GM19372 (cell line): ENCODE measurements at regions not wholly inside any gene's neighbourhood (a gene's known extent, or its start where the extent isn't known, plus 50 kb on each side); places are given as distances from the start of the nearest gene placed in this dataset.

ENCODE experiments used
- ATAC-seq: cut with Tn5 transposase; IDR thresholded peaks from one replicate; pipeline ENCODE4 v1.9.1; 2021; ENCODE audit warnings: mild to moderate bottlenecking, low read depth, moderate library complexity; ENCODE audit not compliant: unreplicated experiment

DNA sequence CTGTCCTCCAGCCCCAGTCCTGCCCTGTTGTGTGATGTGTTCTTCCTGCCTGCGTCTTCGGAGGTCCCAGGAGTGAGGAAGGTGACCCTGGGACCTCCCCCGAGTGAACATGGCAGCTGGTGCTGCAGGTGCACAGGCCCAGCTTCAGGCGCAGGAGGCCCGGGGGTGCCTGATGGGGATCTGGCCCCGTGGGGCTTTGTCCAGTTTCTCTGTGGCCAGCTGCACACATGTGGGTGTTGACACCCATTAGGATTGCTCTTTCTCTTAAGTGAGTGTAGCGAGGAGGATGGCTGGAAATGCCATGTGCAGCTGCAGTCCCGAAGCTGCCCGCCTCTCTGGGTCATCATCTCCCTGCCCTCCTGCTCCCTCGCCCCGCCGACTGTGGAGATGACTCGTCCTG is 1279.7 kb downstream of the BRD1 start:
- ATAC-seq: no peak

DNA sequence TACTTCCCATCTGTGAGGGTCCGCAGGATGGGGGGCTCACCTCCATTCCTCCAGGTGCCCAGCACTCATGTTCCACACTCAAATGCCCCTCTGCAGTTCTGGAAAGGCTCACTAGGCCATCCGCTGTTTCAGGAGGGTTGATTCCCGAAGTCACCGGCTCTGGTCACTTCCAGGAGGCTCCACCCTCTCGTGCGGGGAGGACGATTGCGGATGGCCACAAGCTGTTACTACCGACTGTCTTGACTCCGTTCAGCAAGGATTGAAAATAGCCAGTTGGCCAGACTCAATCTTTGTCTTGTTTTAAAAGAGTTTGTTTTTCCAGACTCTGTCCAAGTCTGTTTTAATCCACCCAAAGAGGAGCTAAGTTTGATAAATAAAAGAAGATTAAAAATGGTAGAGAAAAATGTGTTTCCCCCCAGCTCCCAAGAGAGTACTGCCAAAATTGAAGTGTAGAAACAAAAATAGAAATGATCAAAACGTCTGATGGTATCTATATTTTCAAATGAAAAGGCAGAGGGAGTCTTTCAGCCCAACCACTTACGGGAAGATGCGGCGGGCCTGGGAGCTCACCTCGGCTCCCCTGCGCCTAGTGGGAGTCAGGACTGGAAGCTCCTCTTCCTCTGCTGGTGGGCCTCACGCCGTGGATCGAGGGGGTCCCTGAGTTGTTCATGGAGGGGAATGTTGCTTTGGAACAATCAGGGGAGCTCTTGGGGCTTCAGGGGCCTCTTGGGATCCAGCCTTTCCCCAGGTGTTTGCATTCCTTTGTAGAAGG is 1280.8 kb downstream of the BRD1 start:
- no peak for ATAC-seq

DNA sequence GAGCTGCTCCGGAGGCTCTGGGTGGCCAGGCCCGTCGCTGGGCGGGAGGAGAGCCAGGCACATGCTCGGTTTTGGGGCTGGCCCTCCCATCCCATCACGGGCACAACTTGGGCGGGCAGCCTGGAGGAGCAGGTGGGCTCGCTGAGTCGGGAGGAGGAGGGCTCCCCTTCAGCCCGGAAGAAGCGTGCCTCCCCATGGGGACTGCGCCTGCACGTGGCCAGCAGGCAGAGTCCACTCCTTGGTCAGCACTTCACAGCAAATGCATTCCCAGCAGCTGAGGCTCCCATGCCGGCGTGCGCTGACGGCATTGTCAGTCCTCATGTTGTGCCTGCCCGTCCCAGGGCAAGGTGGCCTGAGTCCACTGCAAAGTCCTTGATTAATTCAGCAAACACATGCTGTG is 1281.7 kb downstream of the BRD1 start:
- no peak for ATAC-seq

DNA sequence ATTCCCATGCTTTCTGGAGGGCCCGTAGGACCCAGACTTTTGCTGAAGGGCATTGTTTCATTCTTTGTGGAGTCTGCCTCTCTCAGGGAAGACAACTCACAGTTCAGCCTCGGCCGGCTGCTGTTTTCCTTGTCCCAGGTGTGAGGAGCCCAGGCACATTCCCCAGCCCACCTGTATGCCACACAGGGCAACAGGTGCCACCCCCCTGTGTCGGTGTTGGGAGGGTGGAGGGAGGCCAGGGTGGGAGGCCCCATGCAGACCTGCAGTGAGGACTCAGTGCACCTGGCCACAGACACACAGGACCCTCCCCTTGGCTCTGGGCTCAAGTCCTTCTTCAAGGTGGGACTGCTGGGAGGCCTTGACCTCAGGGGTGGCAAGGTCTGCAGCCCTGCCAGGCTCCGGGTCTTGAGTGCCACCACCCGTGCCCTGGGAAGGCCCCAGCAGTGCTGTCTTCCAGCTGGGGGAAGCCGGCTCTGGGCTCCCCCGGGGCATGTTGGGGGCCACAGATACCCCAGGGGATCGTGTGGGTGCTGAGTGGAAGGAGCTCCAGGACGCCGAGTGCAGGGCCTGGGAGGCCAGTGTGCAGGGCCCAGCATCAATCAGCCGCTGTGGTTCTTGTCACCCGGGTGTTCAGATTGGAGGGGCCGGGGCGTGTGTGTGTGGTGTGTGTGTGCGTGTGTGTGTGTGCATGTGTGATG is 1286.1 kb downstream of the BRD1 start:
- no peak for ATAC-seq

DNA sequence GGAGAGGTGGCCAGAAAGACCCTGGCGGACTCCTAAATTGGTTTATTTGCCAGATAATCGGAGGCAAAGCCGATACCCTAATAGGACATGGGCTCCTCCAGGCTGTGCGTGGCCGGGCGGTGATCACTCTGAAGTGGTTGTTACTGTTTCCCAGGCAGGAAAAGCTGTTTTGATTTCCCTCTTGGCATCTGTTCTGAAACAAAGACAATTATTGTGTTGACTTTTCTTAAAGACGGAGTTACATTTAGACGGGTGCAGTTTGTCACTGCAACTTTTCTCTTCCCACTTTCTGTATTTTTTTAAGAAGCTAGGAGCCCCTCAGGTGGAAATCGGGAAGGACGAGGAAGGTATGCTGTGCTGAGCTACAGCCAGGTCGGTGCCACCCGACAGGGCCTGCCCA is 1288.4 kb downstream of the BRD1 start:
- no peak for ATAC-seq

DNA sequence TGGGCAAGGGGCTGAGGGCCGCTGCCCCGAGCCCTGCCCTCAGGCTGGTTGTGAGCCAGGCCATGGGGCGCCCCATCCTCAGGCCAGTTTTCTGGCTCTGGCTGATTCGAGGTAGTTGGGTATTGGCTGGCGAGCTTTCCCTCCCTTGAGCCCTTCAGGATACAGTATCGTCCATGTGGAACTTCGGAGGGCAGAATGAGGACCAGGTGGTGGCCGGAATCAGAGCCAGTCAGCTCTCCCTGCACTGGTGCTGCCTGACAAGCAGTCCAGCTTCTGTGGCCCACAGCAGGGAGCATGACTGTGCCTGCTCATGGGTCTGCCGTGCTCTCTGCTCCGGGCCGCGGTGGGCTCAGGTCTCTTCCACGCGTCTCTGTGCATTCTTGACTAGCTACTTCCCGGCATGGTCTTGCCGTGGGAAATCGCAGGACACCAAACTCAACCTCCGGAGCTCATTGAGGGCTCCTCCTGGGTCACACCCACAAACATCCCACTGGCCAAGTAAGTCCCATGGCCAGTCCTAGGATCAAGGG is 1289.3 kb downstream of the BRD1 start:
- no peak for ATAC-seq

DNA sequence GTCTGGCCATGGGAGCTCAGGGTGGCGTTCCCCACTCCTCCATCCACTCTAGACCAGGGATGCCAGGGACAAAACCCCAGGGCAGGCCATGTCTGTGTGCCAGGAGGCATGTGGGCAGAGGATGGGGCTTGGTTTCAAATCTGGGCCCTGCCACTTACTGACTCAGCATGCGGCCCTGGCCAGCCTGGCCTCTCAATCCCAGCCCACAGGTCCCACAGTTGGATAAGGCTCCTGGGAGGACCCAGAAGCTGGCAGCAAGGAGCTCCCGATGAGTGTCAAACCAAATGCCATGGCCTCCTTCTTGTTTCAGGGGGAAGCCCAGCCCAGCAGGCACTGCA is 1290.4 kb downstream of the BRD1 start:
- ATAC-seq: no peak

DNA sequence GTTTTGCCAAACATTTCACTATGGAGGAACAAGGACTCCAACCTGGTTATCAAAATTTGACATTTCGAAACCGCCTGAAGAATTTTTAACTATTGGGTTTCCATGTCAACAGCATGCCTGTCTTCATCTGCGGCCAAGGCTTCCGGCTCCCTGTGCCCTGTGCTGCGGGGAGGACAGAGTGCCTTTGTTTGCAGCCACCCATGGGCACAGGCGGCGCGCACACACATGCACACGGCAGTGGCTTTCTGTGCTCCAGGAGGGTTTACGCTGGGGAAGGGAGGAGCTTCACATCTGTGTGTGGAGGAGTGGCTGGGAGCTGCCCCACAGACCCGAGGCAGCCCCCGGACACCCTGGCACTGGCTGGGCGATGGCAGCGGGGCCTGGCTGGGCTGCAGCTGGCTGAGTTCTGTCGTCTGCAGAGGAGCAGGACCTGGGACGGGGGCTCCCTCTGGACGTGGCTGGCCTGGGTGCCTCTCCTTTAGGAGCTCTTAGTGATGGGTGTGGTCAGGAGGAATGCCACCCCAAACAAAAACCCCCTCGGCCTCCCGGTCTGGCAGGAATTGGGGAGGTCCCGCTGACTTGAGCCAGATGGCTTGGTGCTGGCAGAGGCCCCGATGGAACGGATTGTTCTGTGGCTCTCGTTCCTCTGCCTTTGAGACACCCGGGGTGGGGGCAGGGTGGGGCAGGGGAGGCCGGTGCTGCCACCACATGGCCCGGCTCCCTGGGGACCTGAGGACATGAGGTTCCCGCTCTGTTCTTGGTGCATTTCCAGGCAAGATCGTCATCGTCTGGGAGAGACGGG is 1290.9 kb downstream of the BRD1 start:
- ATAC-seq: no peak

DNA sequence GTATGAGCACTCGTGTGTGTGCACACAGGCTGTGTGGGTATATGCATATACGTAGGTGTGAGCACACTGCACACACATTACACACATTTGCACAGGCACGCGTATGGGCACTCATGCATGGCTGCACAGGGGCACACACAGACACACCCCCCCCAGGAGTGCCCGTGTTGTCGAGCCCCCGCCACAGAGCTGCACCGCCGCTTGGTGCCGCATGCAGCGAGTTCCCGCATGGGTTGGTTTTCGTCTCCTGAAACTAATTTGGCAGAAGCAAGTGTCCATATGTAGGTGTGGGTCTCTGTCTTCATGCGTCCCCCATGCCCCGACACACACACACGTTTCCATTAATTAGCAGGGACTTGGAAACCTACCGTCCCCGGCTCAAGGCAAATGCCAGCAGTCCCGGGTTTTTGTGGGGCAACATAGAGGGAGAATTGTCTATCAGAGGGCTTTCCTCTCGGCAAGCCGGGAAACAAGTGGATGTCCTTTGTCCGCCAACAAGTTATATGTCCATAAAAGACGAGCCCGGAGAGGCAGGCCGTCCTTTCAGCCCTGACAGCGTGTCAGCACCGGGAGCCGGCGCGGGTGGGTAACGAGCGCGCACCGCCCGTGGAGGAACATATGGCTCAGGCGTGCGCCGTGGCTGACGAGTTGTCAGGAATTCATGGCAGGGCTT is 1291.7 kb downstream of the BRD1 start:
- no peak for ATAC-seq

DNA sequence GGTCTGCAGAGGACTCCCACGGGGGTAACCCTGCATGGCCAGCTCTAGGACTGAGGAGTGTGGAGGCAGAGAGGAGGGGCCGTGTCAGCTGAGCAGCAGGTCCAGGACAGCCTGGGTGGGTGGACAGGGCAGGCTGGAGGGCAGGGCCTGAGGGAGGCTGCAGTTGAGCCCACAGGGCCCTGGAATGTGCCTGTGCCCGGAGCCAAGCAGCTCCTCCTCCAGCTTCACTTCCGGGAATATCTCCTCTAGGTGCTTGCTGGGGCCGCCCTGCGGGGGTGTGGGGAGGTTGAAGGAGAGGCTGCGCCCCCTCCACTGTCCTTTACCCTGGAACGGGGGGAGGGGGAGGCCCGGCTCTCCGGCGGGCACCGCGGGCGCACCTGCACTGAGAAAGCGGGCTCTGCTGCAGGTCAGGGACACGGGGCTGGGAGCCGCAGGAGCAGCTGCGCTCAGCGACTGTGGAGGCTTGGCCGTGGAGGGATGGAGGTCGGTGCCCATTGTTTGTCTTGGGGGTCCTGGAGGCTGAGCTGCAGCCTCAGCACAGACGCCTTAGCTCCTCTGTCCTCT is 1293.2 kb downstream of the BRD1 start:
- ATAC-seq: no peak

DNA sequence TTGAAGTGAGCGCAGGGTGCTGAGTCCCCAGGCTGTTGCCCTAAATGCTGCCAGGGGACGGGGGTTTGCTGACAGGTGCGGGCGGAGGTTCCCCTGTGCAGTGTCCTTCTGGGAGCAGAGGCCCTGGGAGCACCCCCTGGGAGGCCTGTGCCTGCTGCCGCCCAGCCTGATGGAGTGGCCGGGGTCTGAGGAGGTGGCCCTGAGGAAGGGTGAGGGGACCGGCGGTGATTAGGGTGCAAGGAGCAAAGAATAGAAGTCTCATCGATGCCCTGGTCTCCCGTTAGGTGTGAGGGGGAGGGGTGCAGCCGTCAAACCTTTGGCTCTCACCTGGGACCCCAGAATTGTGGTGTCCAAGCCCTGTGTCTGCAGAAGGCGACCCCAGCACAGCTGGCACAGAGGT is 1294.7 kb downstream of the BRD1 start:
- ATAC-seq: no peak

DNA sequence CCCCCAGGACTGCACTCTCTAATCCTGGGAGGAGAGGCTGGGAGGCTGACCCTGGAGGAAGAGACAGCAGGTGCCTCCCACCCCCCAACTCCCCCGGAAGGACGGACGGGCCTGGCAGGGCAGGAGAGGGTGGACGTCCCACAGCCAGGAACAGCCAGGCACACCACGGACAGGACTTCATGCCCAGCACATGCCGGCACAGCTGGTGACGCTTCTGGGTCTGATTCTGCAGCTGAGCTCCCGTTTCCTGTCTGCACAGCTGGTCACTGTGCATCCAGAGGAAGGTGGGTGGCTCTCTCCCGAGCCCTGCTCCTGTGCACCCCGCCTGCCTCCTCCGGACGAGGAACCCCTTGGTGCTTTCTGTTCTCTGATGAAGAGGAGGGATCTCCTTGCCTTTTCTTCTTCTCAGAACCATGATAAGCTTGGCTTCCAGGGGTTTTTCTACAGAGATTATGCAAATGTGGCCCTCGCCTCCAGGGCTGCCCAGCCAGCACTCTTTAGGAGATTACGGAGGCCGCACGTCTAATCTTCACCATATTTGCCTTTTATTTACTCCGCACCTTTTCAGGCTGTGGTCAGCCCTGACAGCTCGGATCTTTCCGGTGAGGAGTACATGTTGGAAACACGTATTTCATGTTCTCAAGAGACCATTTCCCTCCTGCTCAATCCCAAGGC is 1295.8 kb downstream of the BRD1 start:
- ATAC-seq: no peak

DNA sequence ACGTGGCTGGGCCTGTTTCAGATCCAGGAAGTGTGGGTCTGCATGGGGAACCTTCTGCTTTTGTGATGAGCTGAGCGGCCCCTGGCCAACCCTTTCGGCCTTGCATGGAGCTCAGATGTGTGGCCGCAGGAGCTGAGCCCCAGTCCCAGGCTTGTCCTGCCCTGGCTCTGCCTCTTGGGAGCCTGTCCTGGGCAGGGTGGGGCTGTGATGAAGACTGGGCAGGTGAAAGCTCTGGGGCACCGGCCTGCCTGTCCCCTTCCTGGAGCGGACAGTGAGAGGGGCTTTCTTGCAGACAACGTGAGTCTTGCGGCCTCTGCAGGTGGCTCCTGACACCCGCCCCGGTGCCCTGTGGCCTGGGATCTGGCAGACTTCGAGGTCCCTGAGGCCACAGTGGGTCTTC is 1296.6 kb downstream of the BRD1 start:
- ATAC-seq: no peak

DNA sequence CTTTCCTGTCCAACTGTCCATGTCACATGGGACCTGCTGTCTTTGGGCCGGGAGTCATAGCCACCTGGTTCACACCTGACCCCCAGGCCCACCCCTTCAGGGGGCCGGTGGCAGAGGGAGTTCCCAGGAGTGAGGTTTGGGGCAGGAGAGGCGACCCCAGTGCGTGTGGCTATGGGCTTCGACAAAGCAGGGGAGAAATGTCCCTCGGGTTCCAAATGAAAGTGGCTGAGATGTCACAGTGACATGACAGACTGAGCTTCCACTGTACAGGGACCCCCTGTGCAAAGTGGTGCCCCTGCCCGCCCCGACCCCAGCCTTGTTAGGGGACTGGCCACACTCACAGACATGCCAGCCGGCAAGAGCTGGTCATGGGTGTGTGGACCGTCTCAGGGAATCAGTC is 1297.0 kb downstream of the BRD1 start:
- ATAC-seq: no peak

DNA sequence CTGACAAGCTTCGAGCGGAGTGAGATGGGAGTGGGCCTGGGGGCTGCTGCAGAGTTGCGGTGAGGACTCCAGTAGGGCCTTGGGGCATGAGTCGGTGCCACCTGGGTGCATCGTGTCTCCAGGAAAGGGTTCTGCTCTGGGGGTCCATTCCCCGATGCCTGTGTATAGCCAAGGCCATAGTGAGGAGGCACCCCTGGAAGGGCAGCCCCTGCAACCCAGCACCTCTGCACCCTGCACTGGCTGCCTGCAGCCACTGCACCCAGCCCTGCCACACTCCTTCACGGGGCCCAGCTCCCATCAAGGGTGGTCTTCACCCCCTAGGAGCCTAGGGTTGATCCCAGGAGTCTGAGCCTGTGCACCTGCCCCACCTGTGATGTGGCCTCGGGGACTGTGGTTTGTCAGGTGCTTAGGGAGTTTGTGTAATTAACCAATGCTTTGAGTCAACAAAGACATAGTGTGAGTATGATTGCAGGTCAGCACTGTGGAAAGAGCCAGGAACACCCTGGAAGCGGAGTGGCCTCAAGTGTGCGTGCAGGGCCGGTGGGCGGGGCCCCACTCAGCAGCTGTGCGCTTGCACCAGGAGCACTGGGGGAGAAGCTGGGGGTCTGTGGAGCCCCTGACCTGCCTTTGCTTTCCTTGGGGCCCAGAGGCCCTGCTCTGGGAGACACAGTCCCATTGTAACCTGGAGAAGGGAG is 1299.3 kb downstream of the BRD1 start:
- no peak for ATAC-seq

DNA sequence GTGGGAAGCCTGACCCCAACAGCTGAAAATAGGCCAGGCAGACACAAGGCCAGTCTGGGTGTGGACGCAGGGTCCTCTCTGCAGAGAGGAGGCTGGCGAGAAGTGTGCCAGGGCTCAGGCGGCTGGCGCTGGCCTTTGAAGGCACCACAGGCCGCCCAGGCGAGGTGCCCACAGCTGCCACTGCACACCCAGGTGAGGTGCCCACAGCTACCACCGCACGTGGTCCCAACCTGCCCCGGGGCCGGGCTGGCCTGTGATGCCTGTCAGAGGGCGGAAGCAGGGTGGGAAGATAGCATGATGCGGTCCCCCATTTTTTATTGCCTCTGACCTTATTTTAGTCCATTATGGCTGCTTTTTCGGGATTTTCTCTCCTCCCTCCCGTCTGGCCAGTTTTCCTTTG is 1303.9 kb downstream of the BRD1 start:
- no peak for ATAC-seq

DNA sequence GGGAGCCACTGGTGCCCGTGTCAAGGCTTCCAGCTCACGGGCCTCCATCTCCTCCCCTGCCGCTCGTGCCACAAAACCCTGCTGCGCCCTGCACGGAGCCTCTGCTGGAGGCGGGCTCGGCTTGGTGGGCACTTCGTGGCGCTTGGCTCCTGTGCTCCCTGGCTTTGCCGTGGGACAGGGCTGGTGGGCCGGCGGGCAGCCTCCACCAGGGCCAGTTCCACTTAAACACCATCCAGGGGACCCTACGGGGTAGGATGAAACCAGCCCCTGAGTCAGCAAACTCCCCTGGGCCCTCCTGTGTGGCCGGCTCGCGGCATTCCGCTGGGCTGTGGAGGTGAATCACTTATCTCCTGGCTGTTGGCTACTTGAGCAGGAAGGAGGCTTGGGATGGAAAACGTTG is 1304.6 kb downstream of the BRD1 start:
- no peak for ATAC-seq

DNA sequence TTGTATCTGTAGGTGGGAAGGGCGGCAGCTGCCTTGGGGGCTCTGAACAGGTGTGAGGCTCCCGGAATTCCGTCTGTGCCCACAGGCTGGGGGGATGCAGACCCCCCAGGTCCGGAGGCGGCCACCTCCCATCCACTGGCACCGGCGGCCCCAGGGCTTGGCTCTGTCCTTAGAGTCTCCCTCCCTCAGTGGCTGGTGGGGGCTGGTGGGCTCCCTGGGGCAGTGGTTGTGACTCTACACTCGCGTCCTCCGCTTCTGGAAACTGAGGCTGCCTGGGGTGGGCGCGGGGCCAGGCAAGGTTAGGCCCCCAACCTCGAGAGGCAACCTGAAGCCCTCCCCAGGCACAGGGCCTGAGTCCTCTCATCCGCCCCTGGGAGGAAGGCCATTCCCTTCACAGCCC is 1305.4 kb downstream of the BRD1 start:
- no peak for ATAC-seq

DNA sequence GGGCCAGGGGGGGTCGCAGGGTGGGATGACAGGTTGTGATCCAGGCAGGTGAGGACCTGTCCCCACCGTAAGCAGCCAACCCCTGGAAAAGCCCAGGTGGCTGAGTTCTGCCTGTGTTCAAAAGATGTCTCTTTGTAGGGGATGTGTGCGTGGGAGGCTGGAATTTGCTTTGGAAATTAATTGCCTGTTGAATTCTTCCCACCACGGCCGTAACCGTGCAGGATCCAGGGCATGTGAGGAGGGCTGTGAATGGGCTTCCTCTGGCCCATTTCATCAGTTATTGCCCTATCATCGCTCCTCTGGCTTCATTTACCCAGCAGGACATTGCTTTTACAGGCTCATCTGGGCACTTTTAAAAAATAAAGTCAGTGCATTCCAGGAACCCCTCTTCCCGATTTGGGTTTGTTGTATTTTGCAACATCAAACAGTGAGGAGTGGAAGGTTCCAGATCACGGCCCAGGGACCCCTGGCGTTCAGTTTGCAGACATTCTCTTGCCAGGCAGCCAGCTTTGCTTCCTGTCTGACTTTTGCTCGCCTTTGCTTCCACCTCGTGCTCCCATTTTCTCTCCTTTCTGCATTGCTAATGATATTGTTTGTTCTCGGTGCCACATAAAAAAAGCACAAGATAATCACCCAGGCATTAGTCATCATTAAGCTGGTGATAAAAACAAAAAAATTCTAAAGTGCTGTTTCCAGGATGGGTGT is 1306.6 kb downstream of the BRD1 start:
- no peak for ATAC-seq
